ENCODE measurements at regions not wholly inside any gene's neighbourhood (a gene's known extent, or its start where the extent isn't known, plus 50 kb on each side); places are given as distances from the start of the nearest gene placed in this dataset.

- no peak for TF ChIP-seq SP1 (IDR thresholded peaks at IDR 0.05; ENCODE audit: low read depth)
- TF ChIP-seq JUND (IDR thresholded peaks at IDR 0.05), result no peak
- TF ChIP-seq ATF3 (IDR thresholded peaks at IDR 0.05), result no peak
These were observed 363.5 kb upstream of the EMCN start for GRCh38 chr4:100881283-100881682.
